Right hindlimb (tissue), 1 donor: ENCODE measurements at regions not wholly inside any gene's neighbourhood (a gene's known extent, or its start where the extent isn't known, plus 50 kb on each side); places are given as distances from the start of the nearest gene placed in this dataset.

Experiments used
- DNase-seq: peaks from one replicate; pipeline ENCODE4 v3.0.0-alpha.2; 2018

- no peak for DNase-seq
Measured at GRCh38 chr3:59284926-59285325, 235.1 kb upstream of the CFAP20DC start.

DNA sequence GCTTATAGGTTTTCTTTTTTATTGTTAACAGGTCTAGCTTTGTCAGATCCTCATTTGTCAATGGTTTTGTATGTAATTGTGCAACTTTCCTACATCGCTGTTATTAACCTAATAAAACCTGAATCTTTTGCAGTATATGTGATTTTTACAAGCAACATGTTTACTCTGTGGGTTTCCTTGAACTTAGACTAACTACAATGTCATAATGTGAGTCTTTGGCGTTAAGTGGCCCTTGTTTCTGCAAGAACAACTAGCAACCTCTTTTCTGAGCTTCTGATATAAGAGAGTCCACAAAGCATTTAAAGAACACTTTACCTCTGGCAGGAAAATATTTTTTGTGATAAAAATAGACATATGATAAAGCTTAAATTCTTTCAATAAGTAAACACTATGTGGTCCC, 230.3 kb upstream of the CFAP20DC start:
- DNase-seq, result no peak

GRCh38 chr3:59277816-59278215, 228.0 kb upstream of the CFAP20DC start:
- no peak for DNase-seq

DNA sequence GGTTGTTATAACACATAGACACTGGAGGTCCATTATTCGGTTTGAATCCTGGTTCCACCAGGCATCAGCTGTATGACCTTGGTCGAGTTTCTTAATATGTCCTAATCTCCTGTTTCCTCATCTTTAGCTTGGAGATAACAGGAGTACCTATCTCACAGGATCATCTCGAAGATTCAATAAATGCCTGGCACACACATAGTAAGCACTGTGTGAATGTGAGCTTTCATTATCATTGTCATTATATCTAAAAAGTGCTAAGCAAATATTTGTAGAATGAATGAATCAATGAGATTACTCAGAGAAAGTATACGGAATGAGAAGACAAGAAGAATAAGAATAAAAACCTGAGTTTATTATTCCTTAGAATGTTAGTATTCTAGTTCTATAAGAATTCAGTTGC, 227.4 kb upstream of the CFAP20DC start:
- DNase-seq, result no peak

DNA sequence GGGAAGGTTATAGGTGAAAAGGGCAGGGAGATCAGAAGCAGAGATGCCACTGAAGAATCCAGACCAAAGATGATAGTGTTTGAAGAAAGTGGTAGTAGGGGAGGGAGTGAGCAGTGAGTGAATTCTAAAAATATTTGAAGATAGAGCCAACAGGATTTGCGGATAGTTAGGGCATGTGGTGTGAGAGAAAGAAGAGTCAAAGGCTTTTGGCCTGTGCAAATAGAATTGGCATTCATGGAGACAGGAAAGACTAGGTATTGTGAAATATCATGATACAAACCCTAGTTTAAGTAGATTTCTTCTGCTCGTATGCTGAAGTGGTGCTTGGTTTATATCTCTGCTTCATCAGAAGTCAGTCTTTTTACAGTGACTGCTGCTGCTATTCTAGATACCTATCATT, 224.2 kb upstream of the CFAP20DC start:
- no peak for DNase-seq

DNA sequence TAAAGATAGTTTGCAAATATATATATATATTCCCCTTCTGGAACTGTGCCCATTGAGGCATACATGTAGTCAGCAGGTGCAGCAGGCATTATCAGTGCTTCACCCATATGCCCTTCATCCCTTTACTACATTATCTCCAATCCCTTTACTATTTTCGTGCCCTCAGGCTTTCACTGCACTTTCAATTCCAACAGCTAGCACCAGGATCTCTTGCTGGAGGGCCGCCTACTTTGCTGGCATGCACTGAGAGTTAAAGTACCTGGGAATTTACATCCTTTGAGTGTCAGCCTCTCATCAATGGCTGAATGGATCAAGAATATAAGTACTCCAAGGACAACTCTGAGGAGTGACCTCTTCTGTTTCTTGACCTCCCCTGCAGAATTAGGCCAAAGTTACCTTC, 222.1 kb upstream of the CFAP20DC start:
- DNase-seq, result no peak

GRCh38 chr3:59270921-59271320, 221.1 kb upstream of the CFAP20DC start:
- no peak for DNase-seq

GRCh38 chr3:59270209-59270608, 220.4 kb upstream of the CFAP20DC start:
- DNase-seq, result no peak

DNA sequence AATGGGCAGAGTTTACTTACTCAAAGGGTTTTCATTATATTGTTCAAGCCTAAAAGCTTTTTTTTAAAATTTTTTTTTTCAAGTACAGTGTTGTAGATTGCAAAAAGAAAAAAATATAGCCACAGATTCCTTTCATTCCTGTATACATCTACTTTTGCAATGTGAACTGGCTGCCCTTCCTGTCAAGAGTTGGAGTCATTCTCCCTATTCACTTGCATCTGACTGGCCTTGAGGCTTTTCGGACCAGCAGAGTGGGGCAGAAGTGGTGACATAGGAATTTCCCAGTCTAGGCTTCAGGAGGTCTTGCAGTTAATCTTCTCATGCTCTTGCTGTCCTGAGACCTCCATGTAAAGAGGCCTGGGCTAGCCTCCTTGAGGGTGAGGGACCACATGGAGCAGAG, 218.3 kb upstream of the CFAP20DC start:
- no peak for DNase-seq

- DNase-seq, result no peak
Measured at GRCh38 chr3:59267021-59267420, 217.2 kb upstream of the CFAP20DC start.

GRCh38 chr3:59266551-59266950, 216.7 kb upstream of the CFAP20DC start:
- no peak for DNase-seq

DNA sequence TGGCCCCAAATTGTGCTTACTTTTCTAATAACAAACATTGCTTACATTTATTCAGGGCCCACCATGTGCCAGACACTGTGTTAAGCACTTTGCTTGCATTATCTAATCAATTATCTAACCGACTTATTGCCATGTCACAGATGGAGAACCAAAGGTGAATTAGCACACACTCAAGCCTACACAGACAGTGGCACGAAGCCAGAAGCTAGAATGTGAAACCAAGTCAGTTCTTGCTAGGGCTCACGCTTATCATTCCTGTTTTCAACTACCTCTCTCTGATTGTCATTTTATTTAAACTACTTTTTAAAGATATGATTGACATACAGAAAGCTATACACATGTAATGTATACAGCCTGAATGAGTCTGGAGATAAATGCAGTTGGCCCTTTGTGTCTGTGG, 215.7 kb upstream of the CFAP20DC start:
- DNase-seq, result no peak

DNA sequence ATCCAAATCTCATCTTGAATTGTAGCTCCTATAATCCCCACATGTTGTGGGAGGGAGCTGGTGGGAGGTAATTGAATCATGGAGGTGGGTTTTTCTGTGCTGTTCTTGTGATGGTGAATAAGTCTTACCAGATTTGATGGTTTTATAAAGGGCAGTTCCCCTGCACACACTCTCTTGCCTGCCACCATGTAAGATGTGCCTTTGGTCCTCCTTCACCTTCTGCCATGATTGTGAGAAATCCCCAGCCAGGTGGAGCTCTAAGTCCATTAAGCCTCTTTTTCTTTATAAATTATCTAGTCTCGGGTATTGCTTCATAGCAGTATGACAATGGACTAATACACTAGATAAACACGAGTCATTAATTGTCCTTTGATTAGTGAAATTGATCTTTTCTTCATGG, 214.5 kb upstream of the CFAP20DC start:
- DNase-seq, result no peak

DNA sequence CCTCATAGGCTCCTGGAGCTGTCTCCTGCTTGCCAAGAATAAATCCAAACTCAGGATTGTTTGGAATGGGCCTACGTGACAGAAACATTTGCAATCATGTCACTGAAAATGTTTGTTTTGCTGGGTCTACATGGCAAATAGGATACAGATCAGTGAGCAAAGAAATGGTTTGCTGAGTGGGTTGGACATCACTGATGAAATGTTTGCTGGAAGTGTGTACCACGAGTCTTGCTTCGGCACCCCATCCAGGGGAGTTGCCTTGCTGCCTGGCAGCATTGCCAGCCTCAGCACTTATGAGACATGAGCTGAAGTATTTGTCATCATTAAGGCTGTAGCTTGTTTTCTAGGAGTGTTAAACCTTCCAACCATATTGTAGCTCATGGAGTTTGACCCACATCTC, 213.3 kb upstream of the CFAP20DC start:
- DNase-seq, result no peak

GRCh38 chr3:59262076-59262498, 212.3 kb upstream of the CFAP20DC start:
- DNase-seq, result no peak

DNA sequence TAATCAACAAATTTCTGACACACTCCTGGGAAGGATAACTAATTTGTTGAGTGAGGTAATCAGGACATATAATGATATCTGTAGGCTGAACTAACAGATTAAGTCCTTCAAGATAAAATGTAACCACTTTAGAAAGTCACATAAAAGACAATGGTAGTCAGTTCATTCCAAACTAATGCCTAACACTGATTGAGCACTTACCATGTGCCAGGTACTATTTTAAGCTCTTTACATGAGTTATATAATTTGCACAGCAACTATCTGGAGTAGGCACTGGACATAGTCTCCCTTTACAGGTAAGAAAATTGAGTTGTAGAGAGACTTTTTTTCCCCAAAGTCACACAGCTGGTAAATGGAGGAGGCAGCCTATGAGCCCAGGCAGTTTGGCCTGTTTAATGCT, 211.2 kb upstream of the CFAP20DC start:
- no peak for DNase-seq

DNA sequence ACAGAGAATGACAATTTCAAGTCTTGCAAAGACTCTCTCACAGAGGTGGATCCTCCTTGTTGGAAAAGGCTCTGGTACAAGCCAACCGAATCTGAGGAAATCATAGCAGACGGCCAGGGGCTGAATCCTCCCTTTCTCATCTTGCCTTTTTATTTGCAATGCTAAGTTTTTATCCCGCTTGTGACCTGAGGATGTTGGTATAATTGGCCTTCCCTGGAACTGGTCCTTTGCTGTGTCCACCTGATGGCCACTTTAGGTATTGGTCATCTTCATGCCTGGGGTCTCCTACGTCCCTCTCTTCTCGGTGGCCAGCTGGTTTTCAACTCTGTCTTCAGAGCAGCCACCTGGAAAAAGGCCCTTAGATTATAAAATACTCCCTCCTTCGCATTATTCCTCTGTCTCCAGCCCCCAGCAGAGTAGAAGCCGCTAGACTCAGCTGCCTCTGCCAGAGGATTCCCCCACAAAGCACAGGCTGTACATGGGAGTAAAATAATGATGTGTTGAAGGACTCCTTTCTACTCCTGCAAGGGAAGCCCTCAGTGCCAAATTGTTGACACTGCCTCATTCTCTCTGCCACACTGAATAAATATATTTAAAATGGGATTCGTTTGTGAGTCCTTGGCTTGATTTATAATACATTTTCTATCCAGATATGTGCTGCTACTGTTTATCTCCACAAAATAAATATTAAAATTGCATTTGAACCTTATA, 208.9 kb upstream of the CFAP20DC start:
- no peak for DNase-seq

DNA sequence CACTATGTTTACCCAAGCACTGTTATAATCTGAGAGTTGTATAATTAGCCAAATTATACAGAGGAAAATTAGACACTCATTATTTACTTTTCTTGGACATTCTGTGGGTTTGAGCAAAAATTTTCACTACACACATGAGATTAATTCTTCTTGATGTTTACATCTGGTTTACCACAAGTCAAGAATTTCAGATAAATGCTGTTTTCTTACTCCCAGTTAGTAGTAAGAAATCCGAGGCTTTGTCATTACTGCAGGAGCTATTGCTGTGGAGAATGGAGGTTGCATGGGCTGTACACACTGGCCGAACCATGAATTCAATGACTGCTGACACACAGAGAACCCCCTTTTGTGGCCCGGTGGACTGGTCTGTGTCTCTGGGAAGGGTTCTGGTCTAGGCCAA, 207.7 kb upstream of the CFAP20DC start:
- no peak for DNase-seq

DNA sequence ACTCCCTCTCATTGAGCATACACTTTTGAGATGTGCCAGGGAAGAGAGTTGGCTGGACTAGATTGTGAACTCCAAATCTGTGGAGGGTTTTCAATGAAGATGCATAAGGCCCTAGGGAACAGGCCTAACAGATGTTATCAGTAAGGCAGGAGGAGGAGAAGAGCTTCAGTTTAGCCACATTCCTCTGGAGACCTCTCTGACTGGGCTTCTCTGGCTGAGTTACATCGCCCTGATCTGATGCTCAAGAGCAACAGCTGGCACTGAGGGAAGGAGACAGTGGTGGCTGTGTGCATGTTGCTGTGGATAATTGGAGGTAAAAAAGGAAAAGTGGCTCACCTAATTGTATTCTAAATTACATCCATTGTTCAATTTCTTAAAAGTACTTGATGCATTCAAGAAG, 206.4 kb upstream of the CFAP20DC start:
- DNase-seq, result no peak

- no peak for DNase-seq
Measured at GRCh38 chr3:59254976-59255375, 205.2 kb upstream of the CFAP20DC start.

DNA sequence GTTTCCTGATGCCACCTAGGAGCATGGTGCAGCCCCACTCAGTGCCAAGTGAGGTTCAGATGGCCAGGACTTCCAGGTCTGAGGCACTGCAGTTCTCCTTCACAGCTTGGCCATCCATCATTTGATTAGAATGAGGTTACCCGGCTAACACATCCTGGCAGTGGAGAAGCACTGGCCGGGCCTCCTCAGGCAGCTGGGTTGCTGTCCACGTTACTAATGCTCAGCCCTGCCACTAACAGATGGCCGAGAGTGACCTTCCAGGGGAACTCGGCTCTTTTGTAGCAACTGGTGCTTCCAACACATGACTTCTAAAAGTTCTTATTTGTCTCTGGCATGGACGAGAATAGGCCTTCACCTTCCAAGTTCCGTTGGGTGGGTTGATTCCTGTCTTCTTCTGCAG, 204.6 kb upstream of the CFAP20DC start:
- no peak for DNase-seq

GRCh38 chr3:59253523-59253922, 203.7 kb upstream of the CFAP20DC start:
- no peak for DNase-seq

- DNase-seq, result no peak
Measured at GRCh38 chr3:59251869-59252268, 202.0 kb upstream of the CFAP20DC start.

GRCh38 chr3:59250600-59250999, 200.8 kb upstream of the CFAP20DC start:
- no peak for DNase-seq

GRCh38 chr3:59249698-59250361, 200.0 kb upstream of the CFAP20DC start:
- no peak for DNase-seq
